ENCODE measurements at regions not wholly inside any gene's neighbourhood (a gene's known extent, or its start where the extent isn't known, plus 50 kb on each side); places are given as distances from the start of the nearest gene placed in this dataset.

GRCh38 chr9:83166372-83166771 is 103.4 kb upstream of the RASEF start:
- TF ChIP-seq EZH2phosphoT487 (IDR thresholded peaks at IDR 0.05; ENCODE audit: insufficient read depth, low read depth): no peak
- no peak for TF ChIP-seq EZH2 (IDR thresholded peaks at IDR 0.05; ENCODE audit: insufficient read depth, poor library complexity, severe bottlenecking)
- no peaks in the 10 kb centered on the region for H3K9me2 ChIP-seq (ENCODE audit: insufficient read depth)
- 0 out of 2 replicates have a peak, but pooled peaks cover 3% of the 10 kb centered on the region for H3K27me3 ChIP-seq (replicated peaks; ENCODE audit: insufficient read depth)
- no peaks in the 10 kb centered on the region for H3K9me3 ChIP-seq (ENCODE audit: low read depth)
- no peaks in the 10 kb centered on the region for H3F3A ChIP-seq (ENCODE audit: insufficient read depth)
- H2AFZ ChIP-seq: no peak overlapping the region
- no peak overlapping the region for H3K9ac ChIP-seq
- no peak overlapping the region for H3K4me3 ChIP-seq
- DNase-seq: no peak
- no peaks in the 10 kb centered on the region for H3K79me2 ChIP-seq (ENCODE audit: insufficient read depth)
- in situ Hi-C loops (cut with MboI): no loop called here
- no peaks in the 10 kb centered on the region for H3K36me3 ChIP-seq (ENCODE audit: low read depth)
- 48 to 55% methylated on average over 5 of the region's 5 CpGs for WGBS, 2 experiments (ENCODE audit: low coverage in 1 of 2, low lambda C conversion rate in 2 of 2, missing lambda C conversion rate in 2 of 2)
- H3K4me1 ChIP-seq (ENCODE audit: insufficient read depth): no peaks in the 10 kb centered on the region
- no peak overlapping the region for H3K27ac ChIP-seq
- H4K20me1 ChIP-seq (ENCODE audit: insufficient read depth): no peaks in the 10 kb centered on the region
- H3K4me2 ChIP-seq (ENCODE audit: unreplicated experiment): no peak overlapping the region

- DNase-seq: no peak
- H3K27me3 ChIP-seq (replicated peaks; ENCODE audit: insufficient read depth): no peaks in the 10 kb centered on the region
- in situ Hi-C loops (cut with MboI): no loop called here
- H2AFZ ChIP-seq: no peak overlapping the region
- no peaks in the 10 kb centered on the region for H3K9me3 ChIP-seq (ENCODE audit: low read depth)
- H3K4me2 ChIP-seq (ENCODE audit: unreplicated experiment): no peak overlapping the region
- no peak overlapping the region for H3K27ac ChIP-seq
- H3K4me3 ChIP-seq: no peak overlapping the region
- no peaks in the 10 kb centered on the region for H3F3A ChIP-seq (ENCODE audit: insufficient read depth)
- H3K36me3 ChIP-seq (ENCODE audit: low read depth): no peaks in the 10 kb centered on the region
- TF ChIP-seq EZH2 (IDR thresholded peaks at IDR 0.05; ENCODE audit: insufficient read depth, poor library complexity, severe bottlenecking) (no peak), EZH2phosphoT487 (IDR thresholded peaks at IDR 0.05; ENCODE audit: insufficient read depth, low read depth) (no peak)
- no peaks in the 10 kb centered on the region for H3K9me2 ChIP-seq (ENCODE audit: insufficient read depth)
- no peaks in the 10 kb centered on the region for H4K20me1 ChIP-seq (ENCODE audit: insufficient read depth)
- no peaks in the 10 kb centered on the region for H3K4me1 ChIP-seq (ENCODE audit: insufficient read depth)
- no peaks in the 10 kb centered on the region for H3K79me2 ChIP-seq (ENCODE audit: insufficient read depth)
- no peak overlapping the region for H3K9ac ChIP-seq
These were observed 92.8 kb upstream of the RASEF start for GRCh38 chr9:83155733-83156132.

GRCh38 chr9:83154821-83155220 is 91.9 kb upstream of the RASEF start:
- 50 to 62% methylated on average over 2 of the region's 2 CpGs for WGBS, 2 experiments (ENCODE audit: low coverage in 1 of 2, low lambda C conversion rate in 2 of 2, missing lambda C conversion rate in 2 of 2)
- Histone ChIP-seq H3K79me2 (ENCODE audit: insufficient read depth) (no peaks in the 10 kb centered on the region), H3K9ac (no peak overlapping the region)

GRCh38 chr9:83154087-83154736 is 91.3 kb upstream of the RASEF start:
- Histone ChIP-seq H3K4me3 (no peak overlapping the region), H3K9ac (no peak overlapping the region)

More at GRCh38 chr9:83154821-83155220, 91.9 kb upstream of the RASEF start:
- H3K4me2 ChIP-seq (ENCODE audit: unreplicated experiment): no peak overlapping the region
- H3K27ac ChIP-seq: no peak overlapping the region
- no peaks in the 10 kb centered on the region for H3F3A ChIP-seq (ENCODE audit: insufficient read depth)
- H3K36me3 ChIP-seq (ENCODE audit: low read depth): no peaks in the 10 kb centered on the region
- H3K9me3 ChIP-seq (ENCODE audit: low read depth): no peaks in the 10 kb centered on the region
- no peak for DNase-seq
- H3K27me3 ChIP-seq (replicated peaks; ENCODE audit: insufficient read depth): no peaks in the 10 kb centered on the region
- no peak overlapping the region for H3K4me3 ChIP-seq
- H4K20me1 ChIP-seq (ENCODE audit: insufficient read depth): no peaks in the 10 kb centered on the region
- no peak for TF ChIP-seq EZH2phosphoT487 (IDR thresholded peaks at IDR 0.05; ENCODE audit: insufficient read depth, low read depth)
- H2AFZ ChIP-seq: no peak overlapping the region
- in situ Hi-C loops (cut with MboI): no loop called here
- no peaks in the 10 kb centered on the region for H3K9me2 ChIP-seq (ENCODE audit: insufficient read depth)
- no peaks in the 10 kb centered on the region for H3K4me1 ChIP-seq (ENCODE audit: insufficient read depth)

GRCh38 chr9:83153030-83153429 is 90.1 kb upstream of the RASEF start:
- Histone ChIP-seq H3K9me3 (ENCODE audit: low read depth) (no peaks in the 10 kb centered on the region), H3K4me3 (no peak overlapping the region), H3K27me3 (replicated peaks; ENCODE audit: insufficient read depth) (no peaks in the 10 kb centered on the region), H3K9ac (no peak overlapping the region), H3K4me1 (ENCODE audit: insufficient read depth) (no peaks in the 10 kb centered on the region), H3F3A (ENCODE audit: insufficient read depth) (no peaks in the 10 kb centered on the region), H4K20me1 (ENCODE audit: insufficient read depth) (no peaks in the 10 kb centered on the region), H3K9me2 (ENCODE audit: insufficient read depth) (no peaks in the 10 kb centered on the region), H3K4me2 (ENCODE audit: unreplicated experiment) (no peak overlapping the region), H2AFZ (no peak overlapping the region), H3K79me2 (ENCODE audit: insufficient read depth) (no peaks in the 10 kb centered on the region), H3K36me3 (ENCODE audit: low read depth) (no peaks in the 10 kb centered on the region), H3K27ac (no peak overlapping the region)
- TF ChIP-seq EZH2phosphoT487 (IDR thresholded peaks at IDR 0.05; ENCODE audit: insufficient read depth, low read depth) (no peak), EZH2 (IDR thresholded peaks at IDR 0.05; ENCODE audit: insufficient read depth, poor library complexity, severe bottlenecking) (no peak)
- DNase-seq: no peak
- 26 to 27% methylated on average over 2 of the region's 2 CpGs for WGBS, 2 experiments (ENCODE audit: low coverage in 1 of 2, low lambda C conversion rate in 2 of 2, missing lambda C conversion rate in 2 of 2)
- in situ Hi-C loops (cut with MboI): no loop called here

More at GRCh38 chr9:83154087-83154736, 91.3 kb upstream of the RASEF start:
- Histone ChIP-seq H3F3A (ENCODE audit: insufficient read depth) (no peaks in the 10 kb centered on the region), H2AFZ (no peak overlapping the region), H3K36me3 (ENCODE audit: low read depth) (no peaks in the 10 kb centered on the region), H3K9me2 (ENCODE audit: insufficient read depth) (no peaks in the 10 kb centered on the region), H3K9me3 (ENCODE audit: low read depth) (no peaks in the 10 kb centered on the region), H4K20me1 (ENCODE audit: insufficient read depth) (no peaks in the 10 kb centered on the region), H3K79me2 (ENCODE audit: insufficient read depth) (no peaks in the 10 kb centered on the region), H3K27me3 (replicated peaks; ENCODE audit: insufficient read depth) (no peaks in the 10 kb centered on the region), H3K4me2 (ENCODE audit: unreplicated experiment) (no peak overlapping the region), H3K4me1 (ENCODE audit: insufficient read depth) (no peaks in the 10 kb centered on the region), H3K27ac (no peak overlapping the region)
- 67 to 71% methylated on average over 2 of the region's 2 CpGs for WGBS, 2 experiments (ENCODE audit: low coverage in 1 of 2, low lambda C conversion rate in 2 of 2, missing lambda C conversion rate in 2 of 2)
- peak; percentile 50 for DNase-seq
- in situ Hi-C loops (cut with MboI): no loop called here
- TF ChIP-seq EZH2 (IDR thresholded peaks at IDR 0.05; ENCODE audit: insufficient read depth, poor library complexity, severe bottlenecking): no peak
- no peak for TF ChIP-seq EZH2phosphoT487 (IDR thresholded peaks at IDR 0.05; ENCODE audit: insufficient read depth, low read depth)
